HCT116 (cell line): ENCODE measurements at regions not wholly inside any gene's neighbourhood (a gene's known extent, or its start where the extent isn't known, plus 50 kb on each side); places are given as distances from the start of the nearest gene placed in this dataset.

Source experiments
- ATAC-seq: fragments of 200-7000 bp; cut with Tn5 transposase; 2 replicates; pipeline ENCODE4 v1.9.1; 2020; ENCODE audit warnings: mild to moderate bottlenecking, moderate library complexity
- BruUV-seq: library from RNA; stranded (reverse); fragments of 400-500 nt; replicated peaks from 2 replicates; lab custom pipeline; 2021; lab: Mats Ljungman, UMichigan
- CTCF ChIA-PET: fragments of 300-600 bp; sonication (Branson Sonifier 250); formaldehyde crosslinking; loops from one replicate; lab custom pipeline; 2021; ENCODE audit warnings: antibody characterized with exemption; lab: Charles Lee
- POLR2A ChIA-PET: fragments of 300-600, 350-600 bp; sonication (Branson Sonifier 250); formaldehyde crosslinking; loops from one replicate; lab custom pipeline; 2021; ENCODE audit warnings: antibody characterized with exemption; lab: Charles Lee
- RAD21 ChIA-PET, 2 experiments: fragments of 300-600 bp; sonication (Branson Sonifier 250); formaldehyde crosslinking; loops; one replicate each; lab custom pipeline; 2023; ENCODE audit warnings: low total read pairs in 2 of 2; ENCODE audit not compliant: uncharacterized antibody in 2 of 2, unreplicated experiment in 2 of 2, low non-redundant PET in 1 of 2; lab: Charles Lee
- DNase-seq: peaks from one replicate; pipeline ENCODE4 v3.0.0-alpha.2; 2010; ENCODE audit warnings: low read depth, low spot score
- H2AFZ ChIP-seq: fragments of 200-600 bp; shearing (Covaris generic), sonication (generic); 2 replicates; pipeline ENCODE4 v1.6.1; 2017; ENCODE audit warnings: low read depth, mixed run types, mixed read lengths, antibody characterized with exemption, low read length; ENCODE audit not compliant: poor library complexity, severe bottlenecking
- H3K27ac ChIP-seq: 2 replicates; pipeline ENCODE4 v1.5.1; 2012; ENCODE audit warnings: low read depth, low read length
- H3K27me3 ChIP-seq: fragments of 200-600 bp; sonication (generic); 2 replicates; pipeline ENCODE4 v1.6.1; 2016; ENCODE audit warnings: mixed run types, low read length, mixed read lengths; ENCODE audit not compliant: insufficient read depth
- H3K36me3 ChIP-seq, 2 experiments: fragments of 200-500 bp in 1 of 2; fragments of 200-600 bp in 1 of 2; sonication (Bioruptor generic) in 1 of 2; sonication (generic) in 1 of 2; 2 replicates each; pipeline versions ENCODE4 v1.5.1 to v1.6.1; 2014 to 2016; ENCODE audit warnings: low read length in 2 of 2, inconsistent platforms in 1 of 2, mixed read lengths in 1 of 2, mixed run types in 1 of 2; ENCODE audit not compliant: insufficient read depth in 2 of 2, control insufficient read depth in 1 of 2
- H3K4me1 ChIP-seq, 2 experiments: fragments of 200-600 bp in 1 of 2; sonication (generic) in 1 of 2; 2 replicates each; pipeline versions ENCODE4 v1.5.1 to v1.6.1; 2012 to 2017; ENCODE audit warnings: low read length in 2 of 2, inconsistent platforms in 1 of 2, mild to moderate bottlenecking in 1 of 2, mixed read lengths in 1 of 2, mixed run types in 1 of 2, moderate library complexity in 1 of 2; ENCODE audit not compliant: insufficient read depth in 2 of 2, control insufficient read depth in 1 of 2
- H3K4me2 ChIP-seq: fragments of 200-600 bp; sonication (generic); 2 replicates; pipeline ENCODE4 v1.6.1; 2017; ENCODE audit warnings: mixed run types, low read length, mixed read lengths
- H3K4me3 ChIP-seq, 2 experiments: fragments of 200-600 bp in 1 of 2; sonication (generic) in 1 of 2; replicated peaks in 1 of 2; 2 replicates each; pipeline ENCODE4 v1.5.1; 2011 to 2016; ENCODE audit warnings: low read length in 2 of 2, control low read depth in 1 of 2, low read depth in 1 of 2, mild to moderate bottlenecking in 1 of 2, mixed read lengths in 1 of 2, mixed run types in 1 of 2
- H3K79me2 ChIP-seq: fragments of 200-600 bp; sonication (generic); 2 replicates; pipeline ENCODE4 v1.6.1; 2017; ENCODE audit warnings: mild to moderate bottlenecking, mixed run types, low read length, moderate library complexity, mixed read lengths; ENCODE audit not compliant: insufficient read depth
- H3K9ac ChIP-seq: fragments of 200-600 bp; sonication (generic); 2 replicates; pipeline ENCODE4 v1.6.1; 2016; ENCODE audit warnings: low read length, mixed read lengths
- H3K9me2 ChIP-seq: fragments of 200-600 bp; sonication (generic), shearing (Covaris generic); 2 replicates; pipeline ENCODE4 v1.6.1; 2017; ENCODE audit warnings: mixed run types, mild to moderate bottlenecking, moderate library complexity; ENCODE audit not compliant: insufficient read depth
- H3K9me3 ChIP-seq, 2 experiments: fragments of 200-500 bp in 1 of 2; fragments of 200-600 bp in 1 of 2; sonication (Bioruptor generic) in 1 of 2; sonication (generic) in 1 of 2; 2 replicates each; pipeline ENCODE4 v1.6.1; 2014 to 2017; ENCODE audit warnings: low read length in 2 of 2, mixed read lengths in 2 of 2, inconsistent platforms in 1 of 2, low read depth in 1 of 2, mild to moderate bottlenecking in 1 of 2, mixed run types in 1 of 2, moderate library complexity in 1 of 2; ENCODE audit not compliant: control insufficient read depth in 1 of 2, insufficient read depth in 1 of 2
- H4K20me1 ChIP-seq: fragments of 200-600 bp; sonication (generic), shearing (Covaris generic); 2 replicates; pipeline ENCODE4 v1.6.1; 2017; ENCODE audit warnings: mixed run types, mild to moderate bottlenecking, moderate library complexity; ENCODE audit not compliant: insufficient read depth
- CBX3 ChIP-seq: IDR thresholded peaks from 2 replicates; pipeline ENCODE4 v1.6.1; 2012; ENCODE audit warnings: low read depth
- CEBPB ChIP-seq: IDR thresholded peaks from 2 replicates; pipeline ENCODE4 v1.6.1; 2012; ENCODE audit warnings: low read depth
- CTCF ChIP-seq, 3 experiments: fragments of 200-600 bp in 1 of 3; sonication (generic) in 1 of 3; IDR thresholded peaks in 2 of 3; conservative IDR thresholded peaks in 1 of 3; 2 replicates each; pipeline ENCODE4 v1.5.1; 2012 to 2017; ENCODE audit warnings: low read depth in 2 of 3, low read length in 2 of 3, antibody characterized with exemption in 1 of 3, borderline replicate concordance in 1 of 3, control low read depth in 1 of 3, mild to moderate bottlenecking in 1 of 3, mixed read lengths in 1 of 3, mixed run types in 1 of 3, moderate library complexity in 1 of 3; ENCODE audit not compliant: insufficient read depth in 1 of 3
- EGR1 ChIP-seq: IDR thresholded peaks from 2 replicates; pipeline ENCODE4 v1.6.1; 2012; ENCODE audit warnings: low read depth
- EZH2phosphoT487 ChIP-seq: fragments of 200-600 bp; IDR thresholded peaks from 2 replicates; pipeline ENCODE4 v1.6.1; 2018; ENCODE audit warnings: antibody characterized with exemption, borderline replicate concordance
- FOSL1 ChIP-seq: IDR thresholded peaks from 2 replicates; pipeline ENCODE4 v1.6.1; 2012; ENCODE audit warnings: low read depth
- JUND ChIP-seq: IDR thresholded peaks from 2 replicates; pipeline ENCODE4 v1.6.1; 2012
- MAX ChIP-seq: IDR thresholded peaks from 2 replicates; pipeline ENCODE4 v1.6.1; 2012
- POLR2A ChIP-seq: IDR thresholded peaks from 2 replicates; pipeline ENCODE4 v1.7.0; 2011; ENCODE audit warnings: borderline replicate concordance; ENCODE audit not compliant: insufficient read depth, insufficient read length; ENCODE audit errors: extremely low read depth
- RAD21 ChIP-seq: IDR thresholded peaks from 2 replicates; pipeline ENCODE4 v1.6.1; 2012; ENCODE audit warnings: low read depth, mild to moderate bottlenecking
- REST ChIP-seq: IDR thresholded peaks from 2 replicates; pipeline ENCODE4 v1.6.1; 2012; ENCODE audit warnings: low read depth
- SIN3A ChIP-seq: IDR thresholded peaks from 2 replicates; pipeline ENCODE4 v1.6.1; 2012; ENCODE audit warnings: low read depth
- SP1 ChIP-seq: IDR thresholded peaks from 2 replicates; pipeline ENCODE4 v1.6.1; 2012; ENCODE audit warnings: low read depth
- SRF ChIP-seq: IDR thresholded peaks from 2 replicates; pipeline ENCODE4 v1.6.1; 2012; ENCODE audit warnings: low read depth
- TCF7L2 ChIP-seq: IDR thresholded peaks from 2 replicates; pipeline ENCODE4 v1.7.0; 2011; ENCODE audit warnings: borderline replicate concordance, inconsistent platforms; ENCODE audit not compliant: insufficient read depth, insufficient read length; ENCODE audit errors: extremely low read depth
- YY1 ChIP-seq: IDR thresholded peaks from 2 replicates; pipeline ENCODE4 v1.6.1; 2011; ENCODE audit warnings: low read length, low read depth, moderate library complexity, mild to moderate bottlenecking; ENCODE audit not compliant: insufficient replicate concordance; ENCODE audit errors: extremely low read depth
- ZFX ChIP-seq: fragments of 450-650 bp; IDR thresholded peaks from 2 replicates; pipeline ENCODE4 v1.6.1; 2017
- intact Hi-C: fragments of 100-400 bp; cut with micrococcal nuclease; formaldehyde crosslinking; loops from 2 replicates; pipeline ENCODE4 v1.10.0; 2022
- TF ChIP-seq, protein P1 (sequence below): IDR thresholded peaks from 2 replicates; pipeline ENCODE4 v1.6.1; 2011; ENCODE audit warnings: mild to moderate bottlenecking, low read length, moderate library complexity; ENCODE audit not compliant: insufficient replicate concordance; ENCODE audit errors: extremely low read depth

- intact Hi-C loops, result no loop called here
- H3K79me2 ChIP-seq, result no peaks in the 10 kb centered on the region
- ChIA-PET CTCF (no interaction called here), RAD21 (no interaction called here), POLR2A (no interaction called here)
- H3K36me3 ChIP-seq, result no peaks in the 10 kb centered on the region
- TF ChIP-seq JUND (no peak), CBX3 (no peak), ZFX (no peak), EZH2phosphoT487 (no peak), FOSL1 (no peak), CEBPB (no peak), SRF (no peak), RAD21 (no peak), MAX (no peak), POLR2A (no peak), REST (no peak), SP1 (no peak), TCF7L2 (no peak), CTCF (IDR thresholded peaks at IDR 0.05 in 2 of 3, conservative IDR thresholded peaks at IDR 0.05 in 1 of 3; ENCODE audit: borderline replicate concordance in 1 of 3, insufficient read depth in 1 of 3, low read depth in 2 of 3, low read length in 2 of 3) (no peak), YY1 (no peak), EGR1 (no peak), SIN3A (no peak)
- TF ChIP-seq, protein P1, sequence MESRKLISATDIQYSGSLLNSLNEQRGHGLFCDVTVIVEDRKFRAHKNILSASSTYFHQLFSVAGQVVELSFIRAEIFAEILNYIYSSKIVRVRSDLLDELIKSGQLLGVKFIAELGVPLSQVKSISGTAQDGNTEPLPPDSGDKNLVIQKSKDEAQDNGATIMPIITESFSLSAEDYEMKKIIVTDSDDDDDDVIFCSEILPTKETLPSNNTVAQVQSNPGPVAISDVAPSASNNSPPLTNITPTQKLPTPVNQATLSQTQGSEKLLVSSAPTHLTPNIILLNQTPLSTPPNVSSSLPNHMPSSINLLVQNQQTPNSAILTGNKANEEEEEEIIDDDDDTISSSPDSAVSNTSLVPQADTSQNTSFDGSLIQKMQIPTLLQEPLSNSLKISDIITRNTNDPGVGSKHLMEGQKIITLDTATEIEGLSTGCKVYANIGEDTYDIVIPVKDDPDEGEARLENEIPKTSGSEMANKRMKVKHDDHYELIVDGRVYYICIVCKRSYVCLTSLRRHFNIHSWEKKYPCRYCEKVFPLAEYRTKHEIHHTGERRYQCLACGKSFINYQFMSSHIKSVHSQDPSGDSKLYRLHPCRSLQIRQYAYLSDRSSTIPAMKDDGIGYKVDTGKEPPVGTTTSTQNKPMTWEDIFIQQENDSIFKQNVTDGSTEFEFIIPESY, result no peak
- no peak overlapping the region for H3K9ac ChIP-seq
- no peak for ATAC-seq
- H3K27ac ChIP-seq, result no peak overlapping the region
- no peak for DNase-seq
- no peaks in the 10 kb centered on the region for H3K9me2 ChIP-seq
- BruUV-seq, result no TSS peak
- no peaks in the 10 kb centered on the region for H3K9me3 ChIP-seq
- H2AFZ ChIP-seq, result no peak overlapping the region
- no peak overlapping the region for H3K4me2 ChIP-seq
- no peak overlapping the region for H3K4me3 ChIP-seq
- H4K20me1 ChIP-seq, result no peaks in the 10 kb centered on the region
- peaks cover 13% of the 10 kb centered on the region; the same call in 1 of the 2 replicates for H3K27me3 ChIP-seq
- no peaks in the 10 kb centered on the region for H3K4me1 ChIP-seq
Observed at GRCh38 chr2:15805772-15806171, 134.6 kb upstream of the MYCN start.
